ENCODE measurements at regions not wholly inside any gene's neighbourhood (a gene's known extent, or its start where the extent isn't known, plus 50 kb on each side); places are given as distances from the start of the nearest gene placed in this dataset.
"Not testable (repeated sequence)": the region's sequence is repeated elsewhere in the genome, so short reads cannot be mapped to it uniquely, and the experiment has no call there.

- no peak overlapping the region for H3K4me3 ChIP-seq (replicated peaks; ENCODE audit: insufficient read depth, low read length)
- no peaks in the 10 kb centered on the region for H3K27me3 ChIP-seq (ENCODE audit: insufficient read depth, poor library complexity, severe bottlenecking)
- no peak for DNase-seq (ENCODE audit: low read depth in 1 of 2, low spot score in 1 of 2)
- TF ChIP-seq REST (IDR thresholded peaks at IDR 0.05; ENCODE audit: insufficient replicate concordance, low read depth) (no peak), SPI1 (IDR thresholded peaks at IDR 0.05; ENCODE audit: borderline replicate concordance, low read depth) (no peak), CTCF (IDR thresholded peaks at IDR 0.05; ENCODE audit: insufficient read depth, low read length) (no peak), POLR2AphosphoS5 (IDR thresholded peaks at IDR 0.05; ENCODE audit: low read depth) (no peak), GABPA (IDR thresholded peaks at IDR 0.05; ENCODE audit: low read depth) (no peak)
- no peak overlapping the region for H3K27ac ChIP-seq (replicated peaks)
Observed at GRCh38 chr7:152544481-152544927, 108.7 kb upstream of the KMT2C start.

GRCh38 chr7:152543799-152544198 lies 108.0 kb upstream of the KMT2C start:
- Histone ChIP-seq H3K27ac (replicated peaks) (no peak overlapping the region), H3K4me3 (replicated peaks; ENCODE audit: insufficient read depth, low read length) (no peak overlapping the region), H3K27me3 (ENCODE audit: insufficient read depth, poor library complexity, severe bottlenecking) (no peaks in the 10 kb centered on the region)
- DNase-seq (ENCODE audit: low read depth in 1 of 2, low spot score in 1 of 2): no peak
- TF ChIP-seq REST (IDR thresholded peaks at IDR 0.05; ENCODE audit: insufficient replicate concordance, low read depth) (no peak), GABPA (IDR thresholded peaks at IDR 0.05; ENCODE audit: low read depth) (no peak), CTCF (IDR thresholded peaks at IDR 0.05; ENCODE audit: insufficient read depth, low read length) (no peak), SPI1 (IDR thresholded peaks at IDR 0.05; ENCODE audit: borderline replicate concordance, low read depth) (no peak), POLR2AphosphoS5 (IDR thresholded peaks at IDR 0.05; ENCODE audit: low read depth) (no peak)

GRCh38 chr7:152541892-152542291 lies 106.1 kb upstream of the KMT2C start:
- no peak for DNase-seq (ENCODE audit: low read depth in 1 of 2, low spot score in 1 of 2)
- Histone ChIP-seq H3K4me3 (replicated peaks; ENCODE audit: insufficient read depth, low read length) (no peak overlapping the region), H3K27me3 (ENCODE audit: insufficient read depth, poor library complexity, severe bottlenecking) (no peaks in the 10 kb centered on the region), H3K27ac (replicated peaks) (no peak overlapping the region)
- TF ChIP-seq REST (IDR thresholded peaks at IDR 0.05; ENCODE audit: insufficient replicate concordance, low read depth) (no peak), POLR2AphosphoS5 (IDR thresholded peaks at IDR 0.05; ENCODE audit: low read depth) (no peak), CTCF (IDR thresholded peaks at IDR 0.05; ENCODE audit: insufficient read depth, low read length) (no peak), GABPA (IDR thresholded peaks at IDR 0.05; ENCODE audit: low read depth) (no peak), SPI1 (IDR thresholded peaks at IDR 0.05; ENCODE audit: borderline replicate concordance, low read depth) (no peak)

- not testable (repeated sequence) for H3K4me3 ChIP-seq (replicated peaks; ENCODE audit: insufficient read depth, low read length); DNase-seq (ENCODE audit: low read depth in 1 of 2, low spot score in 1 of 2); H3K27ac ChIP-seq (replicated peaks); H3K27me3 ChIP-seq (ENCODE audit: insufficient read depth, poor library complexity, severe bottlenecking)
Observed at GRCh38 chr7:152539190-152539495, 103.3 kb upstream of the KMT2C start.

GRCh38 chr7:152538346-152539189 lies 102.8 kb upstream of the KMT2C start:
- H3K27ac ChIP-seq (replicated peaks); H3K4me3 ChIP-seq (replicated peaks; ENCODE audit: insufficient read depth, low read length); H3K27me3 ChIP-seq (ENCODE audit: insufficient read depth, poor library complexity, severe bottlenecking); DNase-seq (ENCODE audit: low read depth in 1 of 2, low spot score in 1 of 2): not testable (repeated sequence)
